K562 (cell line): ENCODE measurements at regions not wholly inside any gene's neighbourhood (a gene's known extent, or its start where the extent isn't known, plus 50 kb on each side); places are given as distances from the start of the nearest gene placed in this dataset.

Source experiments
- ATAC-seq: fragments of 200-7000 bp; cut with Tn5 transposase; 3 replicates; pipeline ENCODE4 v1.9.1; 2020; ENCODE audit warnings: moderate library complexity
- BruUV-seq: library from RNA; stranded (reverse); fragments of 400-500 nt; replicated peaks from 2 replicates; lab custom pipeline; 2021; lab: Mats Ljungman, UMichigan
- CTCF ChIA-PET: fragments of 300-600 bp; formaldehyde crosslinking; extraction: SDS; loops from one replicate; lab custom pipeline; 2021; ENCODE audit warnings: low intra/inter-chr PET ratio; lab: Yijun Ruan, JAX
- POLR2A ChIA-PET: fragments of 300-600, 350-650 bp; sonication (Branson Sonifier 250); formaldehyde crosslinking; extraction: SDS; loops from one replicate; lab custom pipeline; 2021; ENCODE audit warnings: antibody characterized with exemption, inconsistent platforms; lab: Yijun Ruan, JAX
- DNase-seq, 4 experiments: peaks; one replicate each; pipeline versions ENCODE4 v3.0.0 to v3.0.0-alpha.2; 2011 to 2018; ENCODE audit warnings: low spot score in 3 of 4, mixed read lengths in 3 of 4; ENCODE audit errors: extremely low read depth in 1 of 4
- FAIRE-seq: peaks from 2 replicates; lab custom pipeline; 2011; peaks lifted over from hg19 to GRCh38; lab: Jason Lieb, UNC
- H2AFZ ChIP-seq: 2 replicates; pipeline ENCODE4 v1.6.0; 2011; ENCODE audit warnings: low read depth, low read length, control low read depth, inconsistent platforms
- H3K27ac ChIP-seq: fragments of 200-600 bp; 3 replicates; pipeline ENCODE4 v1.8.0; 2011; ENCODE audit warnings: low read depth, mild to moderate bottlenecking, control low read depth, inconsistent platforms, low read length, moderate library complexity, mixed read lengths; ENCODE audit errors: extremely low read depth
- H3K27me3 ChIP-seq, 2 experiments: fragments of 300-600 bp in 1 of 2; 2 replicates in 1 of 2; 3 replicates in 1 of 2; pipeline versions ENCODE4 v1.6.0 to v1.8.0; 2011; ENCODE audit warnings: inconsistent platforms in 2 of 2, low read length in 2 of 2, mild to moderate bottlenecking in 1 of 2, mixed read lengths in 1 of 2, moderate library complexity in 1 of 2; ENCODE audit not compliant: control insufficient read depth in 2 of 2, insufficient read depth in 2 of 2
- H3K36me3 ChIP-seq: fragments of 300-600 bp; 3 replicates; pipeline ENCODE4 v1.8.0; 2011; ENCODE audit warnings: mild to moderate bottlenecking, low read length, inconsistent platforms; ENCODE audit not compliant: control insufficient read depth, insufficient read depth
- H3K4me1 ChIP-seq, 2 experiments: fragments of 200-600 bp in 1 of 2; replicated peaks in 1 of 2; 2 replicates in 1 of 2; 3 replicates in 1 of 2; pipeline versions ENCODE4 v1.5.1 to v1.8.0; 2011; ENCODE audit warnings: inconsistent platforms in 2 of 2, low read length in 2 of 2, mild to moderate bottlenecking in 1 of 2, mixed read lengths in 1 of 2, moderate library complexity in 1 of 2; ENCODE audit not compliant: control insufficient read depth in 2 of 2, insufficient read depth in 2 of 2
- H3K4me2 ChIP-seq: 2 replicates; pipeline ENCODE4 v1.6.1; 2011; ENCODE audit warnings: low read length, control low read depth, inconsistent platforms, mixed read lengths; ENCODE audit not compliant: insufficient read depth
- H3K4me3 ChIP-seq: fragments of 200-600 bp; sonication (generic), shearing (Covaris generic); 2 replicates; pipeline ENCODE4 v1.5.1; 2016; ENCODE audit warnings: control low read depth, inconsistent platforms
- H3K79me2 ChIP-seq: fragments of 200-600 bp; 3 replicates; pipeline ENCODE4 v1.8.0; 2011; ENCODE audit warnings: low read length, inconsistent platforms; ENCODE audit not compliant: control insufficient read depth, insufficient read depth
- H3K9ac ChIP-seq, 2 experiments: 2 replicates each; pipeline versions ENCODE4 v1.6.0 to v1.6.1; 2011; ENCODE audit warnings: low read depth in 2 of 2, low read length in 2 of 2, control low read depth in 1 of 2, inconsistent platforms in 1 of 2, mild to moderate bottlenecking in 1 of 2, mixed read lengths in 1 of 2; ENCODE audit not compliant: insufficient read depth in 1 of 2
- H3K9me1 ChIP-seq: one replicate; pipeline ENCODE4 v1.6.0; 2011; ENCODE audit warnings: inconsistent platforms, mild to moderate bottlenecking, low read length, moderate library complexity; ENCODE audit not compliant: control insufficient read depth, insufficient read depth
- H3K9me3 ChIP-seq: replicated peaks from 2 replicates; pipeline ENCODE4 v1.5.1; 2011; ENCODE audit warnings: low read depth, low read length, inconsistent platforms; ENCODE audit not compliant: control insufficient read depth, insufficient read depth
- H4K20me1 ChIP-seq: replicated peaks from 2 replicates; pipeline ENCODE4 v1.6.1; 2011; ENCODE audit warnings: low read length, inconsistent platforms, mixed read lengths; ENCODE audit not compliant: control insufficient read depth, insufficient read depth
- BDP1 ChIP-seq: IDR thresholded peaks from 3 replicates; pipeline ENCODE4 v1.6.1; 2011; ENCODE audit not compliant: insufficient read length, insufficient read depth
- HINFP ChIP-seq: fragments of 450-650 bp; conservative IDR thresholded peaks from 2 replicates; pipeline ENCODE4 v1.6.1; 2016; ENCODE audit warnings: missing genetic modification characterization, low read depth, mild to moderate bottlenecking, control low read depth, missing compliant biosample characterization
- ZNF212 ChIP-seq: fragments of 450-650 bp; formaldehyde crosslinking; IDR thresholded peaks from 2 replicates; pipeline ENCODE4 v1.4.0; 2020; ENCODE audit warnings: mild to moderate bottlenecking
- ZNF609 ChIP-seq: sonication (generic); formaldehyde crosslinking; IDR thresholded peaks from 2 replicates; pipeline ENCODE4 v1.8.1; 2023; ENCODE audit warnings: missing genetic modification reagents, mild to moderate bottlenecking, borderline replicate concordance
- ZNF655 ChIP-seq: fragments of 250-450 bp; sonication (Bioruptor Pico); IDR thresholded peaks from 2 replicates; pipeline ENCODE4 v1.5.0; 2021
- WGBS: fragments of 100-300 bp; shearing (Covaris generic); methylation state at CpG from one replicate; pipeline ENCODE4 v1.1.6; 2016; ENCODE audit warnings: low coverage, mixed read lengths; ENCODE audit not compliant: insufficient coverage; ENCODE audit errors: missing lambda C conversion rate; 5-methylcytosine and 5-hydroxymethylcytosine counted together
- in situ Hi-C: fragments of 300-500 bp; cut with MboI; formaldehyde crosslinking; loops from 4 replicates; pipeline ENCODE4 v1.15.0; 2018; ENCODE audit warnings: inconsistent platforms, mixed read lengths
- intact Hi-C: fragments of 100-400 bp; cut with micrococcal nuclease; formaldehyde crosslinking; loops from 2 replicates; pipeline ENCODE4 v1.14.2; 2022

- in situ Hi-C loops = no loop called here
- no peak for DNase-seq
- no peak for TF ChIP-seq ZNF609 (CRISPR knock-in tag)
- no peak for TF ChIP-seq ZNF212 (CRISPR knock-in tag)
- no peak for TF ChIP-seq ZNF655 (CRISPR knock-in tag)
- no peak for TF ChIP-seq HINFP
- TF ChIP-seq BDP1 = no peak
- Histone ChIP-seq H3K4me1 (no peaks in the 10 kb centered on the region), H3K36me3 (no peaks in the 10 kb centered on the region), H3K9ac (no peak overlapping the region), H3K27ac (no peak overlapping the region), H3K4me2 (no peak overlapping the region), H3K79me2 (no peaks in the 10 kb centered on the region), H3K27me3 (no peaks in the 10 kb centered on the region), H2AFZ (no peak overlapping the region), H3K9me3 (no peaks in the 10 kb centered on the region), H4K20me1 (no peaks in the 10 kb centered on the region), H3K9me1 (no peaks in the 10 kb centered on the region), H3K4me3 (no peak overlapping the region)
- intact Hi-C loops = no loop called here
- no peak for FAIRE-seq
- CTCF ChIA-PET = no interaction called here
- no TSS peak for BruUV-seq
- no peak for ATAC-seq
- POLR2A ChIA-PET = no interaction called here
- WGBS = 0% methylated on average over 3 of the region's 3 CpGs
These were observed 398.9 kb upstream of the WWC1 start for GRCh38 chr5:167892352-167893115.
